Panc1 (cell line): ENCODE measurements at regions not wholly inside any gene's neighbourhood (a gene's known extent, or its start where the extent isn't known, plus 50 kb on each side); places are given as distances from the start of the nearest gene placed in this dataset.

Experiments
- ATAC-seq: fragments of 200-7000 bp; cut with Tn5 transposase; 2 replicates; pipeline ENCODE4 v1.9.1; 2020; ENCODE audit warnings: mild to moderate bottlenecking, moderate library complexity
- BruUV-seq: library from RNA; stranded (reverse); fragments of 400-500 nt; replicated peaks from 2 replicates; lab custom pipeline; 2021; lab: Mats Ljungman, UMichigan
- CTCF ChIA-PET: fragments of 300-600 bp; sonication (Branson Sonifier 250); formaldehyde crosslinking; loops from one replicate; lab custom pipeline; 2022; ENCODE audit warnings: antibody characterized with exemption; lab: Charles Lee
- POLR2A ChIA-PET: fragments of 300-600 bp; sonication (Branson Sonifier 250); formaldehyde crosslinking; loops from one replicate; lab custom pipeline; 2022; ENCODE audit warnings: antibody characterized with exemption; lab: Charles Lee
- DNase-seq: peaks from one replicate; pipeline ENCODE4 v3.0.0-alpha.2; 2010; ENCODE audit warnings: low read depth, low spot score
- H3K27ac ChIP-seq: 2 replicates; pipeline ENCODE4 v1.5.1; 2011; ENCODE audit warnings: mild to moderate bottlenecking, low read length, inconsistent platforms
- H3K27me3 ChIP-seq: fragments of 200-500 bp; sonication (Bioruptor generic); 2 replicates; pipeline ENCODE4 v1.6.0; 2014; ENCODE audit warnings: low read length, inconsistent platforms; ENCODE audit not compliant: control insufficient read depth, insufficient read depth
- H3K36me3 ChIP-seq: fragments of 200-500 bp; sonication (Bioruptor generic); 2 replicates; pipeline ENCODE4 v1.5.1; 2014; ENCODE audit warnings: inconsistent platforms, mild to moderate bottlenecking, low read length, moderate library complexity; ENCODE audit not compliant: control insufficient read depth, insufficient read depth
- H3K4me1 ChIP-seq: 2 replicates; pipeline ENCODE4 v1.5.1; 2011; ENCODE audit warnings: inconsistent platforms, mild to moderate bottlenecking, low read length, moderate library complexity; ENCODE audit not compliant: control insufficient read depth, insufficient read depth
- H3K4me3 ChIP-seq, 2 experiments: 2 replicates each; pipeline ENCODE4 v1.5.1; 2011 to 2012; ENCODE audit warnings: low read depth in 2 of 2, low read length in 2 of 2, mild to moderate bottlenecking in 2 of 2, inconsistent platforms in 1 of 2, moderate library complexity in 1 of 2
- H3K9me3 ChIP-seq: fragments of 200-500 bp; sonication (Bioruptor generic); 2 replicates; pipeline ENCODE4 v1.5.1; 2014; ENCODE audit warnings: low read depth, mild to moderate bottlenecking, inconsistent platforms, low read length, moderate library complexity; ENCODE audit not compliant: control insufficient read depth, insufficient read depth
- POLR2AphosphoS5 ChIP-seq: IDR thresholded peaks from 2 replicates; pipeline ENCODE4 v1.6.1; 2012; ENCODE audit warnings: mild to moderate bottlenecking, low read depth, low read length, moderate library complexity
- SIN3A ChIP-seq: IDR thresholded peaks from 2 replicates; pipeline ENCODE4 v1.6.1; 2012; ENCODE audit warnings: low read depth, mild to moderate bottlenecking, low read length, moderate library complexity, borderline replicate concordance; ENCODE audit not compliant: insufficient read depth
- TCF7L2 ChIP-seq: IDR thresholded peaks from 2 replicates; pipeline ENCODE4 v1.6.1; 2011; ENCODE audit warnings: mild to moderate bottlenecking, low read depth, low read length, inconsistent platforms
- in situ Hi-C: cut with HindIII; loops from 2 replicates; pipeline ENCODE4 v1.10.0; 2016; ENCODE audit warnings: low sequenced_read_pairs, low pct_unique_long_range_greater_than_20kb
- intact Hi-C: fragments of 100-400 bp; cut with micrococcal nuclease; formaldehyde crosslinking; loops from one replicate; pipeline ENCODE4 v1.10.0; 2022; ENCODE audit not compliant: unreplicated experiment
- TF ChIP-seq, protein P1 (sequence below): fragments of 450-650 bp; IDR thresholded peaks from 2 replicates; pipeline ENCODE4 v1.5.1; 2017; ENCODE audit warnings: mild to moderate bottlenecking
- TF ChIP-seq, protein P2 (sequence below), 2 experiments: IDR thresholded peaks; 2 replicates each; pipeline ENCODE4 v1.6.1; 2011 to 2012; ENCODE audit warnings: low read depth in 2 of 2, control low read depth in 1 of 2, low read length in 1 of 2, mild to moderate bottlenecking in 1 of 2, moderate library complexity in 1 of 2; ENCODE audit not compliant: insufficient read depth in 1 of 2

DNA sequence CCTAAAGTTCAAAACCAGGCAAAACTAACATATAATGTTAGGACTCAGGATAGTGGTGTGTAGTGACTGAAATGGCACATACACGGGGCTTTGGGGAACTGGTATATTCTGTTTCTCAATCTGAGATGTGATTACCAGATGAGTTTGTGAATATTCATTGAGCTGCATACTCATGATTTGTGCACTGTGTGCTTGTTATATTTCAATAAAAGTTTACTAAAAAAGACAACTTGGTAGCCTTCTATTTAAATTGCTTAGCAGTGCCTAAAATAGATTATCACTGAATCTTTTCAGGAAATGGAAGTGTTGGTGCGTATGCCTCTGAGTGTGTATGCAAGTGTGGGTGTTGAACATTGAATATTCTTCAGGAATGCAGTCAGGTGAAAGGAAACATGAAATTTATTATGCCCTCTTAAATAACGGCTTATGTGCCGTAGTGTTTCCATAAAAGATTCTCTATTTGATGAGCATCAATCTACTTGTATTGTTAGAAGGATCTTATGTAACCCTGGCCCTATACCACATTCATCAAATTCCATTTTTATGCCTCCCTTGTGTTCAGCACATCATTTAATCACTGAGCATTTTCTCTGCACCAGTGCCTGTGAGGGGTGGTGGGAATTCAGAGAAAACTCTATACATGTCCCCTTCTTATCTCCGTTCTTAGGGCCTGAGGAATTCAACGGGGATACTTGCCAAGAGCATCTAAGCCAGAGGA, 82.6 kb upstream of the AUTS2 start:
- no peaks in the 10 kb centered on the region for H3K9me3 ChIP-seq
- no peak for DNase-seq
- POLR2A ChIA-PET, result no interaction called here
- no peaks in the 10 kb centered on the region for H3K27me3 ChIP-seq
- intact Hi-C loops (no loop called here), in situ Hi-C loops (no loop called here)
- CTCF ChIA-PET, result no interaction called here
- TF ChIP-seq, protein P1, sequence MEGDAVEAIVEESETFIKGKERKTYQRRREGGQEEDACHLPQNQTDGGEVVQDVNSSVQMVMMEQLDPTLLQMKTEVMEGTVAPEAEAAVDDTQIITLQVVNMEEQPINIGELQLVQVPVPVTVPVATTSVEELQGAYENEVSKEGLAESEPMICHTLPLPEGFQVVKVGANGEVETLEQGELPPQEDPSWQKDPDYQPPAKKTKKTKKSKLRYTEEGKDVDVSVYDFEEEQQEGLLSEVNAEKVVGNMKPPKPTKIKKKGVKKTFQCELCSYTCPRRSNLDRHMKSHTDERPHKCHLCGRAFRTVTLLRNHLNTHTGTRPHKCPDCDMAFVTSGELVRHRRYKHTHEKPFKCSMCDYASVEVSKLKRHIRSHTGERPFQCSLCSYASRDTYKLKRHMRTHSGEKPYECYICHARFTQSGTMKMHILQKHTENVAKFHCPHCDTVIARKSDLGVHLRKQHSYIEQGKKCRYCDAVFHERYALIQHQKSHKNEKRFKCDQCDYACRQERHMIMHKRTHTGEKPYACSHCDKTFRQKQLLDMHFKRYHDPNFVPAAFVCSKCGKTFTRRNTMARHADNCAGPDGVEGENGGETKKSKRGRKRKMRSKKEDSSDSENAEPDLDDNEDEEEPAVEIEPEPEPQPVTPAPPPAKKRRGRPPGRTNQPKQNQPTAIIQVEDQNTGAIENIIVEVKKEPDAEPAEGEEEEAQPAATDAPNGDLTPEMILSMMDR, result no peak
- TF ChIP-seq TCF7L2 (no peak), POLR2AphosphoS5 (no peak), SIN3A (no peak)
- TF ChIP-seq, protein P2, sequence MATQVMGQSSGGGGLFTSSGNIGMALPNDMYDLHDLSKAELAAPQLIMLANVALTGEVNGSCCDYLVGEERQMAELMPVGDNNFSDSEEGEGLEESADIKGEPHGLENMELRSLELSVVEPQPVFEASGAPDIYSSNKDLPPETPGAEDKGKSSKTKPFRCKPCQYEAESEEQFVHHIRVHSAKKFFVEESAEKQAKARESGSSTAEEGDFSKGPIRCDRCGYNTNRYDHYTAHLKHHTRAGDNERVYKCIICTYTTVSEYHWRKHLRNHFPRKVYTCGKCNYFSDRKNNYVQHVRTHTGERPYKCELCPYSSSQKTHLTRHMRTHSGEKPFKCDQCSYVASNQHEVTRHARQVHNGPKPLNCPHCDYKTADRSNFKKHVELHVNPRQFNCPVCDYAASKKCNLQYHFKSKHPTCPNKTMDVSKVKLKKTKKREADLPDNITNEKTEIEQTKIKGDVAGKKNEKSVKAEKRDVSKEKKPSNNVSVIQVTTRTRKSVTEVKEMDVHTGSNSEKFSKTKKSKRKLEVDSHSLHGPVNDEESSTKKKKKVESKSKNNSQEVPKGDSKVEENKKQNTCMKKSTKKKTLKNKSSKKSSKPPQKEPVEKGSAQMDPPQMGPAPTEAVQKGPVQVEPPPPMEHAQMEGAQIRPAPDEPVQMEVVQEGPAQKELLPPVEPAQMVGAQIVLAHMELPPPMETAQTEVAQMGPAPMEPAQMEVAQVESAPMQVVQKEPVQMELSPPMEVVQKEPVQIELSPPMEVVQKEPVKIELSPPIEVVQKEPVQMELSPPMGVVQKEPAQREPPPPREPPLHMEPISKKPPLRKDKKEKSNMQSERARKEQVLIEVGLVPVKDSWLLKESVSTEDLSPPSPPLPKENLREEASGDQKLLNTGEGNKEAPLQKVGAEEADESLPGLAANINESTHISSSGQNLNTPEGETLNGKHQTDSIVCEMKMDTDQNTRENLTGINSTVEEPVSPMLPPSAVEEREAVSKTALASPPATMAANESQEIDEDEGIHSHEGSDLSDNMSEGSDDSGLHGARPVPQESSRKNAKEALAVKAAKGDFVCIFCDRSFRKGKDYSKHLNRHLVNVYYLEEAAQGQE (IDR thresholded peaks at IDR 0.05; ENCODE audit: insufficient read depth in 1 of 2, low read depth in 2 of 2, low read length in 1 of 2), result no peak
- H3K27ac ChIP-seq, result no peak overlapping the region
- no peaks in the 10 kb centered on the region for H3K4me1 ChIP-seq
- no TSS peak for BruUV-seq
- no peaks in the 10 kb centered on the region for H3K36me3 ChIP-seq
- H3K4me3 ChIP-seq, result no peak overlapping the region
- no peak for ATAC-seq

DNA sequence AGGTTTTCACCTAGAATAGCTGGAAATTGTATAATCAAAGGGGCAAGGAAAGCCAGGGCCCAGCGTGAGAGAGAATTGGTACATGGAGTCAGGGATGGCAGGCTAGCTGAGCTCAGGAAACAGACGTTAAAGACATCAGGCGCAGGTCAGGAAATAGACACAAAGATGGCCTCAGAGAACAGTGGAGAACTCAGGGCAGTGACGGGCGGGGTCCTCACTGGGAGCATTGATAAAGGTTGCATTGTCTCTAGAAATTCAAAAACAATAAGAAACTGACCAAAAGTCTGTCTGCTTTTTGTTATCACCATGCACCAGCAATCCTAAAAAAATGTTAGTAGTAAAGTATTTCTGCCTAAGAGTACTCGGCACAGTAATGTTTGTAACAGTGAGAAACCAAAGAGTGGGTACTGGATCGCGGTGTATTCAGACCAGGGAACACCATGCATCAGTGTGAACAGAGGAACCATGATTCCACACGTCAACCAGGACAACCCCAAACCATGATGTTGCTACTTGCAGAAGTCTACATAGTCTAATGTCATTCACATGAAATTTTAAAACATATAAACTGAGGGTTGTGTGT, 81.9 kb upstream of the AUTS2 start:
- no peak for DNase-seq
- no peaks in the 10 kb centered on the region for H3K27me3 ChIP-seq
- no peaks in the 10 kb centered on the region for H3K4me1 ChIP-seq
- BruUV-seq, result no TSS peak
- H3K4me3 ChIP-seq, result no peak overlapping the region
- no peaks in the 10 kb centered on the region for H3K36me3 ChIP-seq
- intact Hi-C loops (no loop called here), in situ Hi-C loops (no loop called here)
- ATAC-seq, result no peak
- CTCF ChIA-PET, result no interaction called here
- TF ChIP-seq SIN3A (no peak), POLR2AphosphoS5 (no peak), TCF7L2 (no peak)
- TF ChIP-seq, protein P1, result no peak
- TF ChIP-seq, protein P2 (IDR thresholded peaks at IDR 0.05; ENCODE audit: insufficient read depth in 1 of 2, low read depth in 2 of 2, low read length in 1 of 2), result no peak
- no peaks in the 10 kb centered on the region for H3K9me3 ChIP-seq
- H3K27ac ChIP-seq, result no peak overlapping the region
- POLR2A ChIA-PET, result no interaction called here
